IMR-90 (cell line): ENCODE measurements at regions not wholly inside any gene's neighbourhood (a gene's known extent, or its start where the extent isn't known, plus 50 kb on each side); places are given as distances from the start of the nearest gene placed in this dataset.

ENCODE experiments used
- ATAC-seq: fragments of 200-7000 bp; cut with Tn5 transposase; 2 replicates; pipeline ENCODE4 v1.9.1; 2020; ENCODE audit warnings: low read depth, mild to moderate bottlenecking, moderate library complexity
- BruUV-seq: library from RNA; stranded (reverse); fragments of 400-500 nt; replicated peaks from 2 replicates; lab custom pipeline; 2021; lab: Mats Ljungman, UMichigan
- CTCF ChIA-PET: fragments of 300-600 bp; formaldehyde crosslinking; extraction: SDS; loops from one replicate; lab custom pipeline; 2021; ENCODE audit warnings: antibody characterized with exemption; lab: Yijun Ruan, JAX
- POLR2A ChIA-PET: fragments of 300-600 bp; sonication (Branson Sonifier 250); formaldehyde crosslinking; loops from one replicate; lab custom pipeline; 2022; ENCODE audit warnings: antibody characterized with exemption; ENCODE audit not compliant: unreplicated experiment; lab: Charles Lee
- DNase-seq: peaks from one replicate; pipeline ENCODE4 v3.0.0; 2013
- H2AFZ ChIP-seq: replicated peaks from 2 replicates; pipeline ENCODE3; 2013; ENCODE audit warnings: low read length, mild to moderate bottlenecking; ENCODE audit not compliant: poor library complexity
- H2AK5ac ChIP-seq: 2 replicates; pipeline ENCODE4 v1.6.1; 2013; ENCODE audit warnings: low read depth, low read length, inconsistent platforms
- H2AK9ac ChIP-seq: replicated peaks from 2 replicates; pipeline ENCODE3; 2013; ENCODE audit warnings: mild to moderate bottlenecking, low read depth, low read length, moderate library complexity; ENCODE audit not compliant: poor library complexity
- H2BK120ac ChIP-seq: 2 replicates; pipeline ENCODE4 v1.6.1; 2013; ENCODE audit warnings: low read depth, low read length, inconsistent platforms
- H2BK15ac ChIP-seq: 3 replicates; pipeline ENCODE4 v1.6.1; 2013; ENCODE audit warnings: low read depth, low read length, inconsistent platforms
- H2BK20ac ChIP-seq: 2 replicates; pipeline ENCODE4 v1.6.1; 2013; ENCODE audit warnings: low read depth, mild to moderate bottlenecking, inconsistent platforms, low read length, moderate library complexity
- H2BK5ac ChIP-seq: 2 replicates; pipeline ENCODE4 v1.6.1; 2013; ENCODE audit warnings: mild to moderate bottlenecking, low read depth, low read length, inconsistent platforms; ENCODE audit not compliant: poor library complexity, severe bottlenecking
- H3K14ac ChIP-seq: replicated peaks from 2 replicates; pipeline ENCODE4 v1.6.1; 2013; ENCODE audit warnings: low read depth, low read length, inconsistent platforms
- H3K18ac ChIP-seq: 2 replicates; pipeline ENCODE4 v1.6.1; 2013; ENCODE audit warnings: low read depth, low read length, control low read depth
- H3K23ac ChIP-seq: 2 replicates; pipeline ENCODE4 v1.6.1; 2013; ENCODE audit warnings: low read depth, low read length, inconsistent platforms
- H3K27ac ChIP-seq: 2 replicates; pipeline ENCODE4 v1.5.1; 2013; ENCODE audit warnings: mild to moderate bottlenecking, control low read depth, low read length; ENCODE audit not compliant: insufficient read depth
- H3K27me3 ChIP-seq: 2 replicates; pipeline ENCODE4 v1.6.1; 2013; ENCODE audit warnings: low read length; ENCODE audit not compliant: control insufficient read depth, insufficient read depth
- H3K36me3 ChIP-seq: 2 replicates; pipeline ENCODE4 v1.6.1; 2013; ENCODE audit warnings: low read length, mixed read lengths; ENCODE audit not compliant: control insufficient read depth, insufficient read depth
- H3K4ac ChIP-seq: 2 replicates; pipeline ENCODE4 v1.6.1; 2013; ENCODE audit warnings: low read depth, low read length, inconsistent platforms
- H3K4me1 ChIP-seq: 2 replicates; pipeline ENCODE4 v1.6.1; 2013; ENCODE audit warnings: low read length, mixed read lengths; ENCODE audit not compliant: control insufficient read depth, insufficient read depth
- H3K4me2 ChIP-seq: 2 replicates; pipeline ENCODE4 v1.6.1; 2013; ENCODE audit warnings: low read depth, mild to moderate bottlenecking, control low read depth, low read length, moderate library complexity
- H3K4me3 ChIP-seq: 2 replicates; pipeline ENCODE4 v1.5.1; 2013; ENCODE audit warnings: low read depth, mild to moderate bottlenecking, control low read depth, low read length, moderate library complexity; ENCODE audit not compliant: insufficient read depth
- H3K56ac ChIP-seq: 2 replicates; pipeline ENCODE4 v1.6.1; 2013; ENCODE audit warnings: low read length, inconsistent platforms; ENCODE audit not compliant: insufficient read depth; ENCODE audit errors: extremely low read depth
- H3K79me1 ChIP-seq, 2 experiments: 2 replicates each; pipeline ENCODE4 v1.6.1; 2013; ENCODE audit warnings: low read length in 2 of 2, inconsistent platforms in 1 of 2, low read depth in 1 of 2
- H3K9ac ChIP-seq: 2 replicates; pipeline ENCODE4 v1.6.1; 2013; ENCODE audit warnings: low read depth, low read length, control low read depth
- H3K9me1 ChIP-seq: 2 replicates; pipeline ENCODE4 v1.6.1; 2013; ENCODE audit warnings: low read length, inconsistent platforms; ENCODE audit not compliant: insufficient read depth
- H3K9me3 ChIP-seq: 2 replicates; pipeline ENCODE4 v1.6.1; 2013; ENCODE audit warnings: low read length; ENCODE audit not compliant: control insufficient read depth, insufficient read depth
- H4K20me1 ChIP-seq: 2 replicates; pipeline ENCODE4 v1.6.1; 2013; ENCODE audit warnings: low read length, inconsistent platforms; ENCODE audit not compliant: insufficient read depth
- H4K5ac ChIP-seq: 2 replicates; pipeline ENCODE4 v1.6.1; 2013; ENCODE audit warnings: mild to moderate bottlenecking, low read depth, low read length, control low read depth
- H4K8ac ChIP-seq, 2 experiments: 2 replicates each; pipeline ENCODE4 v1.6.1; 2013; ENCODE audit warnings: low read depth in 2 of 2, low read length in 2 of 2, control low read depth in 1 of 2, inconsistent platforms in 1 of 2
- H4K91ac ChIP-seq: 2 replicates; pipeline ENCODE4 v1.6.1; 2013; ENCODE audit warnings: low read depth, low read length, inconsistent platforms; ENCODE audit not compliant: insufficient read depth
- CHD1 ChIP-seq: IDR thresholded peaks from 2 replicates; pipeline ENCODE4 v1.6.1; 2012; ENCODE audit warnings: low read depth, low read length, improper control_type of control experiment
- FOS ChIP-seq: fragments of 150-350 bp; IDR thresholded peaks from 2 replicates; pipeline ENCODE4 v1.6.1; 2016; ENCODE audit warnings: low read depth, low read length
- MAZ ChIP-seq: IDR thresholded peaks from 2 replicates; pipeline ENCODE4 v1.6.1; 2012; ENCODE audit warnings: low read depth, mild to moderate bottlenecking, low read length, improper control_type of control experiment, moderate library complexity, borderline replicate concordance
- SMC3 ChIP-seq: fragments of 150-350 bp; IDR thresholded peaks from 2 replicates; pipeline ENCODE4 v1.6.1; 2016; ENCODE audit warnings: low read depth, mild to moderate bottlenecking, antibody characterized with exemption, low read length, moderate library complexity
- WGBS, 2 experiments: methylation state at CpG; one replicate each; pipeline versions ENCODE4 v1.1.5 to v1.1.7; 2013; ENCODE audit warnings: missing lambda C conversion rate in 2 of 2; ENCODE audit not compliant: insufficient read length in 1 of 2; ENCODE audit errors: extremely low coverage in 2 of 2; 5-methylcytosine and 5-hydroxymethylcytosine counted together
- dilution Hi-C: fragments of 300-500 bp; cut with HindIII; formaldehyde crosslinking; loops from one replicate; pipeline ENCODE4 v1.14.3; 2018; ENCODE audit warnings: low sequenced_read_pairs; ENCODE audit not compliant: unreplicated experiment
- in situ Hi-C: fragments of 300-500 bp; cut with MboI; formaldehyde crosslinking; loops from 3 replicates; pipeline ENCODE4 v1.14.3; 2019; ENCODE audit warnings: low sequenced_read_pairs, inconsistent platforms, mixed read lengths
- intact Hi-C: fragments of 100-400 bp; cut with micrococcal nuclease; formaldehyde crosslinking; loops from 2 replicates; pipeline ENCODE4 v1.10.0; 2022

GRCh38 chr14:30240018-30240417 lies 312.4 kb upstream of the PRKD1 start:
- BruUV-seq, result no TSS peak
- no peak overlapping the region for H3K9ac ChIP-seq
- no peak overlapping the region for H3K23ac ChIP-seq
- no peaks in the 10 kb centered on the region for H3K9me1 ChIP-seq
- H2AK5ac ChIP-seq, result no peak overlapping the region
- H3K27me3 ChIP-seq, result no peaks in the 10 kb centered on the region
- no CpG with 5 or more reads among the region's 4 CpGs for WGBS, 2 experiments
- no peak overlapping the region for H2AK9ac ChIP-seq
- H2BK15ac ChIP-seq, result no peak overlapping the region
- H3K18ac ChIP-seq, result no peak overlapping the region
- TF ChIP-seq MAZ (no peak), SMC3 (no peak), CHD1 (no peak), FOS (no peak)
- H3K36me3 ChIP-seq, result no peaks in the 10 kb centered on the region
- H3K14ac ChIP-seq, result no peak overlapping the region
- H4K8ac ChIP-seq, result no peak overlapping the region
- no peak overlapping the region for H3K56ac ChIP-seq
- H3K9me3 ChIP-seq, result no peaks in the 10 kb centered on the region
- no peak overlapping the region for H2BK5ac ChIP-seq
- ChIA-PET POLR2A (interaction anchor here (0.5 kb wide), 1 partner anchor 12 kb away, joined by 4 read pairs; no protein-coding TSS in a partner anchor), CTCF (interaction anchor here (1.0 kb wide), 1 partner anchor 12 kb away, joined by 3 read pairs; no protein-coding TSS in a partner anchor)
- intact Hi-C loops, result no loop called here
- no peak overlapping the region for H4K91ac ChIP-seq
- no peaks in the 10 kb centered on the region for H4K20me1 ChIP-seq
- H3K79me1 ChIP-seq, result no peaks in the 10 kb centered on the region
- H3K4me1 ChIP-seq, result peaks cover 3% of the 10 kb centered on the region; the same call in 1 of the 2 replicates
- H3K4ac ChIP-seq, result no peak overlapping the region
- dilution Hi-C loops, result no loop called here
- no peak overlapping the region for H2BK20ac ChIP-seq
- H3K4me2 ChIP-seq, result no peak overlapping the region
- ATAC-seq, result no peak
- in situ Hi-C loops, result no loop called here
- H2BK120ac ChIP-seq, result no peak overlapping the region
- H2AFZ ChIP-seq, result peak overlapping the region; percentile 27
- no peak overlapping the region for H3K4me3 ChIP-seq
- H4K5ac ChIP-seq, result no peak overlapping the region
- no peak for DNase-seq
- no peak overlapping the region for H3K27ac ChIP-seq
